DND-41 (cell line): ENCODE measurements at regions not wholly inside any gene's neighbourhood (a gene's known extent, or its start where the extent isn't known, plus 50 kb on each side); places are given as distances from the start of the nearest gene placed in this dataset.

ENCODE experiments used
- CTCF ChIP-seq: IDR thresholded peaks from 2 replicates; pipeline ENCODE4 v1.5.1; 2012; ENCODE audit warnings: borderline replicate concordance, low read length, moderate library complexity, mild to moderate bottlenecking; ENCODE audit not compliant: poor library complexity, severe bottlenecking; ENCODE audit errors: extremely low read depth
- EZH2 ChIP-seq: IDR thresholded peaks from 3 replicates; pipeline ENCODE4 v1.6.1; 2012; ENCODE audit warnings: borderline replicate concordance, low read depth, mild to moderate bottlenecking, moderate library complexity, low read length, inconsistent platforms; ENCODE audit not compliant: severe bottlenecking

GRCh38 chr11:128135451-128135850, 451.9 kb downstream of the ETS1 start:
- TF ChIP-seq CTCF (no peak), EZH2 (no peak)
